NB4 (cell line): ENCODE measurements at regions not wholly inside any gene's neighbourhood (a gene's known extent, or its start where the extent isn't known, plus 50 kb on each side); places are given as distances from the start of the nearest gene placed in this dataset.

Experiments
- MYC ChIP-seq: IDR thresholded peaks from 2 replicates; pipeline ENCODE4 v1.6.1; 2011; ENCODE audit warnings: low read depth, low read length
- POLR2A ChIP-seq: IDR thresholded peaks from 2 replicates; pipeline ENCODE4 v1.6.1; 2011; ENCODE audit warnings: mild to moderate bottlenecking; ENCODE audit not compliant: insufficient read length; ENCODE audit errors: extremely low read depth
- TF ChIP-seq, protein P1 (sequence below): IDR thresholded peaks from one replicate; pipeline ENCODE4 v1.5.1; 2012; ENCODE audit warnings: low read depth, low read length
- TF ChIP-seq, protein P2 (sequence below): IDR thresholded peaks from 2 replicates; pipeline ENCODE4 v1.6.1; 2011; ENCODE audit warnings: low read depth, low read length

DNA sequence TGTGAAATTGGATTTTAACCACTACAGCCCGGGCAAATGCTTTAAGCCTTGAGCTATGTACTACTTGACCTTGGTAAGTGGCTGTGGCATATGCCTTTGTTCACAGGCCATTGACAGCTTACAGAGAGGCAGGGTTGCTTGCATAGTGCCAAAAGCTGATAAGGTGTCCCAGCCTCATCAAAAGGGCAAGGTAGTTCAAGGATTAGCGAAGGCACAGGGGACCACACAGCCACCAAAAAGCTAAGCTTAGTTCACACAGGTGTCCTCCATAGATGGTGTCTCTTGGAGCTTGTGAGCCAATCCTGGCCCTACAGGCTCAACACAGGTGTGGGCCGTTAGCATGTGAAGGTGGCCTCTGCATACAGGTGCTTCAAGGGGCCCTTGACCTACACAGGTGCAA, 86.8 kb downstream of the ZNF622 start:
- TF ChIP-seq, protein P1, sequence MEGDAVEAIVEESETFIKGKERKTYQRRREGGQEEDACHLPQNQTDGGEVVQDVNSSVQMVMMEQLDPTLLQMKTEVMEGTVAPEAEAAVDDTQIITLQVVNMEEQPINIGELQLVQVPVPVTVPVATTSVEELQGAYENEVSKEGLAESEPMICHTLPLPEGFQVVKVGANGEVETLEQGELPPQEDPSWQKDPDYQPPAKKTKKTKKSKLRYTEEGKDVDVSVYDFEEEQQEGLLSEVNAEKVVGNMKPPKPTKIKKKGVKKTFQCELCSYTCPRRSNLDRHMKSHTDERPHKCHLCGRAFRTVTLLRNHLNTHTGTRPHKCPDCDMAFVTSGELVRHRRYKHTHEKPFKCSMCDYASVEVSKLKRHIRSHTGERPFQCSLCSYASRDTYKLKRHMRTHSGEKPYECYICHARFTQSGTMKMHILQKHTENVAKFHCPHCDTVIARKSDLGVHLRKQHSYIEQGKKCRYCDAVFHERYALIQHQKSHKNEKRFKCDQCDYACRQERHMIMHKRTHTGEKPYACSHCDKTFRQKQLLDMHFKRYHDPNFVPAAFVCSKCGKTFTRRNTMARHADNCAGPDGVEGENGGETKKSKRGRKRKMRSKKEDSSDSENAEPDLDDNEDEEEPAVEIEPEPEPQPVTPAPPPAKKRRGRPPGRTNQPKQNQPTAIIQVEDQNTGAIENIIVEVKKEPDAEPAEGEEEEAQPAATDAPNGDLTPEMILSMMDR = no peak
- no peak for TF ChIP-seq POLR2A
- TF ChIP-seq, protein P2, sequence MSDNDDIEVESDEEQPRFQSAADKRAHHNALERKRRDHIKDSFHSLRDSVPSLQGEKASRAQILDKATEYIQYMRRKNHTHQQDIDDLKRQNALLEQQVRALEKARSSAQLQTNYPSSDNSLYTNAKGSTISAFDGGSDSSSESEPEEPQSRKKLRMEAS = no peak
- TF ChIP-seq MYC = no peak
